ENCODE measurements at regions not wholly inside any gene's neighbourhood (a gene's known extent, or its start where the extent isn't known, plus 50 kb on each side); places are given as distances from the start of the nearest gene placed in this dataset.

GRCh38 chr4:19030048-19030447 is 1008.5 kb upstream of the LCORL start:
- no peak for TF ChIP-seq POLR2A (IDR thresholded peaks at IDR 0.05)
- no peak for TF ChIP-seq CTCF (IDR thresholded peaks at IDR 0.05)

All from heart left ventricle (tissue), 13 donors.